ENCODE measurements at regions not wholly inside any gene's neighbourhood (a gene's known extent, or its start where the extent isn't known, plus 50 kb on each side); places are given as distances from the start of the nearest gene placed in this dataset.

DNA sequence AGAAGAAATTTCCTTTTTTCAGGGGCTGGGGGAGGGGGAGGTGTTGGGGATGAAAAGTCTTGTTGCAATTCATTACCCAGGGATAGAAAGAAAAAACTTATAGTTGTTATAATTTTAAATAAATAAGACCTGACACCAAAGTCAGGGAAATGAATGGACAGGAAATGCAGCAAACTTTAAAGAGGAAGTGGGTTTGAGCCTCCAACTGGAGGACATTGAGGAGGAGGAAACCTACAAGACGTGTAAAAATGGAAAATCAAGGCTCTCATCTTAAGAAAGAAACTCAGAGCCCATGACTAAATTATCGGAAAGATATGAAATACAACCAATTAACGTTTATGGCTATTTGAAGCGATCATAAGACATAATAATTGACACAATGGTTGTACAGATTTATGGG lies 54.4 kb downstream of the NIBAN1 start:
- DNase-seq (ENCODE audit: low spot score), result no peak

DNA sequence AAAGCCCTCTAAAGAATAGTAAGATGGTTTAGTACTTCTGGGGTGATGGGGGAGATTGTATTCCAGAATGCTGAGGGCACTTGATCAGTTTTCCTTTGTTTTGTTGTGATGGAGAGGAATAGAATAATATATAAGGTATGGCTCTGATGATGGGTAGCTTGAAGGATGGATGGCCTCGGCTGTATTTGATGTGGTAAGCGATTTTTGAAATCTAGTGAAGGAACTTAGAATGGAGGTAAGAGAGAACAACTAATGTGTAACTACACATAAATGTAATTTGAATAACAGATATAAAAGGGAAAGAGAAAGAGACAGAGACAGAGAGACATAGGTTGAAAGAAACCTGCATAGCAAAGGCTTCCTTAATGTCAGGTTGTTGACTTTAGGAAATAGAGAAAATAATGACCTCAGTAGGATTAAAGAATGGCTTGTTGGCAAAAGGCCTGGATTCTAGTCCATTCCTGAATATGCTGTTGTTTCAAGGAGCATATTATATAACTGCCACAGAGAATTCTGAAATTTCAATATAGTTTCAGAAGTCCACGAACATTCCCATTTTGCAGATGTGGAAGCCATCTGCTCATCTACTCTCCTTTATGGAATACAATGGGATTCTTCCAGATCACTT lies 58.7 kb downstream of the NIBAN1 start:
- no peak for DNase-seq (ENCODE audit: low spot score)

DNA sequence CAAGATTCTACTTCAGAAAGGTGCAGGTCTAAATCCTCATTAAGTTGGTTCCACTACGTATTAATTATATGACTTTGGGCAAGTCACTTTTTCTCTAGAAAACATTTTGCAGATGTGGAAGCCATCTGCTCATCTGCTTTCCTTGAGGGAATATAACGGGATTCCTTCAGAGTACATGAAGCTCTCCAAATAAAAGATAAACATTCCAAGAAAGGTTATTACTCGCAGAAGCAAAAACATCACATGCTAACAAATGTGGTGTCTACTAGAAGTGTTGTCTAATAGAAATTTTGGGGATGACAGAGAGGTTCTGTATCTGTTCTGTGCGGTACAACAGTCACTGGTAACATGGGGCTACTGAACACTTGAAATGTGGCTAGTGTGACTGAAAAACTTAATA lies 60.2 kb downstream of the NIBAN1 start:
- no peak for DNase-seq (ENCODE audit: low spot score)

GRCh38 chr1:184912392-184912791 lies 61.9 kb downstream of the NIBAN1 start:
- DNase-seq (ENCODE audit: low spot score), result no peak

DNA sequence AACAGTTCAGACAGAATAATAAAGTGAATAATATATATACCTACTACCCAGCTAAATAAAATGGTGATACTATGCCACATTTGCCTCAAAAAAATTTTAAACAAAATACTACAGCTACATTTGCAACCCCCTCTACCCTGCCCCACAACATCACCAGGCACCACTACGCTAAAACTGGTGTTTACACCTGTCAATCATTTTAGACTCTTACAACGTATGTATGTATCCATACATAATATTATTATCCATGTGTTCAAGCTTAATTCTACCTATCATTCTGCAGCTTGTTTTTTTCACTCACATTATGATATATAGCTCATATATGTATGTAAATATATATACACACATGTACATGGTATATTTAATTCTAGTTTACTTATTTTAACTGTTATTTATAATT lies 62.5 kb downstream of the NIBAN1 start:
- DNase-seq (ENCODE audit: low spot score), result no peak

DNA sequence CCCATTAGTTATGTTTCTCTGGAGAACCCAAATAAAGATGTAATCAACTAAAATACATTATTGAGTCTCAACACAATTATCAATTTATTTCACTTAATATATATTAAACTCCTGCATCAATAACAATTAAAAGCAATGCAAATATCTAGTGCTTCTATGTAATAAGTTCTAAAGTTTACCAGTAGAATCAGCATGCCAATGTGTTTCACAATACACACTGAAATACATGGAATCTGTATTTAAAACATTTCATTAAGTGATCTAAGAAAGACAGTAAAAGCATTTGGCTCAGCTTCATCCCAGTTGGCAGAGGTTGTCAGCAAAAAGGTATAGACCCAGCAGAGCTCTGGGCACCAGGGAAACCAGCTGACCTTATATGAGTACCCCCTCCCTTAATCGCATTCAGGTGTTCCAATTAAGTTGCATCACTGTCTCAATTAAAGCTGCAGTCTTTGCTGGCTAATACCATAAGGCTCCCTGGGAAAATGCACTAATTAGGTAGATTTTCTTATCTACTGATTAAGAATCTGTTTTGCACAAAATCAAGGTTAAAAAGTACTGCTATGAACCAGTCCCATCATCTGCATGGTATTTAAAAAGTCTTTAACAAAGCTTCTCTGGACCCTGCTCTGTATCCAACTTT lies 63.1 kb downstream of the NIBAN1 start:
- no peak for DNase-seq (ENCODE audit: low spot score)

GRCh38 chr1:184910691-184911091 lies 63.6 kb downstream of the NIBAN1 start:
- DNase-seq (ENCODE audit: low spot score), result no peak

DNA sequence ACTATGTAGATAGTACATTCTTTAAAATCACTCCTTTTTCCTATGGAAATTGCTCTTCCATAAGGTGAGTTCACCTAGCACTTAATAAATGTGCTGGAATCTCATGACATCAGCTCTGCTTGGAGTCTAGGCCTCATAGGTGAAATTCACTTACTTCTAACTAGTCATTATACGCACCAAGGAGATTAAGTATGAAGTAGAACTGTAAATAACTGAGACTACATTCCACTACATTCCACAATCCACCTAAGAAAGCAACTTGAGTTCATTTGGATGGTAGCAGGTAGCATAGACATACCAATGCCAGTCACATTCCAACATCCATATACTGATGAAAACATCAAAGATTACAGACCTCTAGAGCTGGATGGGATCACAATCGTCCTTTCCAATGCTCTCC lies 64.3 kb downstream of the NIBAN1 start:
- DNase-seq (ENCODE audit: low spot score), result no peak

DNA sequence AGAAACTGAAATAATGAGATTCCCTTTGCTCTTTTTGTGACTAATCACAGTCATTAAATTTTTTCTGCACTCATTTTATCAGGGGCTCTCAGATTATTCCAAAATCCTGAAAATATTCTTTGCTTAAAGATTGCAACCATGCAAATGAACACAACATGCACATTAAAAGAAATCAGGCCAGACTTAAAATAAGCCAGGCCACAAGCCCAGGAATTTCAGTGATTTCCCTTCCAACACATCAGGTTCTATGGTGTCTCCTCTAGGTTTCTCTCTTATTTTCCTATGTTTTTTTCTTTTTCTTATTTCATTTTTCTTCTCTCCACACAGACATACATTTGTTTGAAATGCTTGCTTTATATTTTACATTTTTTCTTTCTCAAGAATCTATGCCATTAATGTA lies 65.3 kb downstream of the NIBAN1 start:
- no peak for DNase-seq (ENCODE audit: low spot score)

- DNase-seq (ENCODE audit: low spot score), result no peak
These were observed 65.8 kb downstream of the NIBAN1 start for GRCh38 chr1:184908506-184908905.

DNA sequence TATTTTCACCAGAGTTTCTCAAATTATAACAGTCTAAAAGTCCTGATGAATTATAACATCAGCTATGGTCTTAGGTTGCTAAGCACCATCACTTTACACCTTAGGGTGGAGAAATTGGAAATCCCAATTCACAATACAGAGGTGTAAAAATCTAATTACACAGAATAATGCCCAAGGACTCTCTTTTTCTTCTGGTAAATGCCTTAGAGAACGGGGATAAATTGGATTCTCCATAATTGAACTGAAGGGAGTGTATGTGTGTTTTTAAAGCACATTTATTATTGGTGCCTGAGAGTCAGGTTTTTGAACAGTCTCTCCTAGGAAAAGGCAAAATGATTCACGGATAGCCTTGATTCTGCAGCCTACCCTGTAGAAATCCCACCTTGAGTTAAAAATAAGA lies 66.8 kb downstream of the NIBAN1 start:
- DNase-seq (ENCODE audit: low spot score), result no peak

DNA sequence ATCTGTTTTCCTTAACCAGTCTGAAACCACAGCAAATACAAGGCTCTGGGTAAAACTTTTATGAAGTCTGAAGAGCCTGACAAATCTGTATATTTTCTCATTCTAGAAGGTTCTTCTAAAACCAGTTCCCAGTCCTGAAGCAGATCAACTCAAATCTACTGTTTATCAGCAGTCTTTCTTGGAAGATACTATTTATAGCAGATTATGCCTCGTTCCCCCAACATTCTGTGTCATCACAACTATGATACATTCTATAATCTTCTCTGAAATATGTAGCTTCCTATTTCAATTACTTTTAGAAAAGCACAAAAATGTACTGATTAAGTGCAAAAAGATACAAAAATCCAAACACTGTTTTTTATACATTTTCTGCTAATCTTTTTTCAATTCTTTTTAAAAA lies 67.5 kb downstream of the NIBAN1 start:
- DNase-seq (ENCODE audit: low spot score), result no peak

GRCh38 chr1:184905601-184906322 lies 68.5 kb downstream of the NIBAN1 start:
- DNase-seq (ENCODE audit: low spot score), result no peak

GRCh38 chr1:184903111-184903692 lies 71.1 kb downstream of the NIBAN1 start:
- DNase-seq (ENCODE audit: low spot score), result no peak

DNA sequence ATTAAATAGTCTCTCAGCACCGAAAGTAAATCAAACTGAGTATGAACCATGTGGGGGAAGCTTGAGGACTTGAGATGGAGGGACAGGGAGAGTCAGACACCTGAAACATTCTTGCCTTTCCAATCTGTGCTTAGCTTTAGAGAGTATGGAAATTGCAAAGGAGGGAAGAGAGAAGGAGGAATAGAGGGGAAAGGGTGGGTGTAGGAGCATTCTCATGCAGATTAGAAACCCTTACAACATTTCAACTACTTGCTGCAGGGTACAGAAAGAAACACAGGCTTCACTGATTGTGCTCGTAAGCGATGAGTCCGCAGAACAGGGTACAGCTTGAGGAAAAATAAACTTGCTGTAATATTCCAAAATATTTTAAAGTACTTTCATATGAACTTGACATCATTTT lies 73.8 kb downstream of the NIBAN1 start:
- no peak for DNase-seq (ENCODE audit: low spot score)

GRCh38 chr1:184896000-184896399 lies 78.3 kb downstream of the NIBAN1 start:
- DNase-seq (ENCODE audit: low spot score), result no peak

DNA sequence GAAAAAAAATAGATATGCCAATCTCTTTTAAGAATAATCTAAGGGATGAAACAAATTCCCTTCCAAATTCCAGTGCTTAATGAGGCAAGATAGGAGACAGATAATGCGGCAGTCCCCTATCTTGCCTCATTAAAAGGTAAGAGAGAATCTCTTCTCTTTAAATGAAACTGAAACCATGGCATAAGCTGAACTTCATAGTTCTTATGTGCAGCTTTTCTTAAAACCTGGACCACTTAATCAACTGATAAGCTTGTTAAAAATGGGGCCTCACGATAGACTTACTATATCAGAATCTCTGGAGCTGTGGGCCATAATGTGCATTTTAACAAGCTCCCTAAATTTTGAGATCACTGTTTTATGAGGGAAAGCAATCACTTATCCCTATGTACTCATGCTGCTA lies 79.2 kb downstream of the NIBAN1 start:
- no peak for DNase-seq (ENCODE audit: low spot score)

- DNase-seq (ENCODE audit: low spot score), result no peak
These were observed 80.6 kb downstream of the NIBAN1 start for GRCh38 chr1:184893695-184894094.

GRCh38 chr1:184892116-184892515 lies 82.2 kb downstream of the NIBAN1 start:
- no peak for DNase-seq (ENCODE audit: low spot score)

DNA sequence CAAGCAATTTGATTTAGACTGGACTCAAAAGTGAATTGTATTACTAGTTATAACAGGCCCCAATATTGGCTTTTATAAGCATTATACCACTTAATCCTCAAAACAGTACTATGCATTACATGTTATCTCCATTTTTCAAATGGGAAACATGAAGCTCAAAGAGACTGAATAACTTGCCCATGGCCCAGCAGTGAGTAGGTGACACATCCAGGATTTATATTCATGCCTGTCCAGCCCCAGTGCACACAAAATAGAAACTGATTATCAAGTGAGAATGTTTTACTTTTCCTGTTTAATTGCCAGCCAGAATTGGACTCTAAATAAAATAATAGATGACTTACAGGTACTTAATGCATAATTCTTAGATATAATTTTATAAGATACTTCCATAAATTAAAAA lies 82.9 kb downstream of the NIBAN1 start:
- no peak for DNase-seq (ENCODE audit: low spot score)

DNA sequence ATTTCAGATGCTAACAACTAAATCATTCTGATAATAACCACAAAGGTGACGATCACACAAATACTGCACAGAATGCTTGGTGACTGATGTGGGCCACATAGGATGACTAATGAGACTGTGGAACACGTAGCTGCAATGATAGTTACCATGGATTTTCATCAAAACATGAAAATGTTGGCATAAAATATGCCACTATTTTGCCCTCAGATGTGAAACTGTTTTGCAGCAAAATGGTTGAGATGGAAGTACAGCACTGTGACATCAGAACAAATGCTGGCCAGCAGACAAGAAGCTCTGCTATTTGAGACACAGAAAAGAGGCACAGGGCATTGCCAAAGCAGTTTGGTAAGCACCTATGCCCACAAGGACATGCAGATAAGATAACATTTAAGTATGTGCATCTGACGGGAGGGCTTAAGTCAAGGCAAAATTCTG lies 83.8 kb downstream of the NIBAN1 start:
- DNase-seq (ENCODE audit: low spot score), result no peak

- DNase-seq (ENCODE audit: low spot score), result no peak
These were observed 84.4 kb downstream of the NIBAN1 start for GRCh38 chr1:184889902-184890301.

DNA sequence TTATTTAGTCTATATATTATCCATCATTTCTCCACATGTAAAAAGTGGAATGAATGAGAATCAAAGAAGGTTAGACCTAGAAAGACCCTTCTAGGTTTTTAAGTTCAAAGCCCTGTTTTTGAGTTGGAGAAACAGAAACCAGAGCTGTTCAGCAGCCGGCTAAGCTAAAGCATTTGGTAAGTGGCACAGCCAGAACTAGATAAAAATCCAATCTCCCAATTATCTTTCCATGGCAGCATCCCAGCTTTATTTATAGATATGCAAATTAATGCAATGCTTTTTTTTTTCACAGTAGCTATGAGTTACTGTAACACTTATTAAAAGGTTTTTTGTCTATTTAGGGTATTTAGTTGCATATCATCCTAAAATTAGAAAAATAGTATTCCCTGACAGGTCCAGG lies 85.1 kb downstream of the NIBAN1 start:
- DNase-seq (ENCODE audit: low spot score), result no peak
